Fibroblast of villous mesenchyme (primary cell): ENCODE measurements at regions not wholly inside any gene's neighbourhood (a gene's known extent, or its start where the extent isn't known, plus 50 kb on each side); places are given as distances from the start of the nearest gene placed in this dataset.

Experiments
- DNase-seq: peaks from one replicate; pipeline ENCODE4 v3.0.0-alpha.2; 2010; ENCODE audit warnings: low read depth
- H3K4me3 ChIP-seq: 2 replicates; pipeline ENCODE4 v1.5.1; 2011; ENCODE audit warnings: low read depth, mild to moderate bottlenecking, low read length
- TF ChIP-seq, protein P1 (sequence below): IDR thresholded peaks from 2 replicates; pipeline ENCODE4 v1.5.1; 2012; ENCODE audit warnings: low read depth, mild to moderate bottlenecking, low read length; ENCODE audit not compliant: insufficient read depth

DNA sequence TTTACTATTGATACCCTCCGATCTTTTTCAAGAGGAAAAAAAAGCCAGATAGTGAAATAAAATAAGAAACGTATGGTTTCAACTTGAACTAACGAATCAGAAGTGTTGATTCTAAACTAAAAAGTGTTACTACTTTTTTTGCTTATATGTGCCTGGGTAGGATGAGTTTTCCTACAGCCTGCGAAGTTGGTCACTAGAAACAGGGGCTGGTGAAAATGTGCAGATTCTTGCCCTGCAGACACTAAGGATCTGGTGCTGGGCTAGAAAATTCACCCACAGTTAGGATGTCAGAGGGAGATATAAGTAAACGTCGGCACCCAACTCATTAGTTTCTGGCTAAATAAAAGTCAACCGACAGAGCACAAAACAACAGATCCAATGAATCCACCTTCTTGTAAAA is 298.7 kb upstream of the NFE2L3 start:
- TF ChIP-seq, protein P1, sequence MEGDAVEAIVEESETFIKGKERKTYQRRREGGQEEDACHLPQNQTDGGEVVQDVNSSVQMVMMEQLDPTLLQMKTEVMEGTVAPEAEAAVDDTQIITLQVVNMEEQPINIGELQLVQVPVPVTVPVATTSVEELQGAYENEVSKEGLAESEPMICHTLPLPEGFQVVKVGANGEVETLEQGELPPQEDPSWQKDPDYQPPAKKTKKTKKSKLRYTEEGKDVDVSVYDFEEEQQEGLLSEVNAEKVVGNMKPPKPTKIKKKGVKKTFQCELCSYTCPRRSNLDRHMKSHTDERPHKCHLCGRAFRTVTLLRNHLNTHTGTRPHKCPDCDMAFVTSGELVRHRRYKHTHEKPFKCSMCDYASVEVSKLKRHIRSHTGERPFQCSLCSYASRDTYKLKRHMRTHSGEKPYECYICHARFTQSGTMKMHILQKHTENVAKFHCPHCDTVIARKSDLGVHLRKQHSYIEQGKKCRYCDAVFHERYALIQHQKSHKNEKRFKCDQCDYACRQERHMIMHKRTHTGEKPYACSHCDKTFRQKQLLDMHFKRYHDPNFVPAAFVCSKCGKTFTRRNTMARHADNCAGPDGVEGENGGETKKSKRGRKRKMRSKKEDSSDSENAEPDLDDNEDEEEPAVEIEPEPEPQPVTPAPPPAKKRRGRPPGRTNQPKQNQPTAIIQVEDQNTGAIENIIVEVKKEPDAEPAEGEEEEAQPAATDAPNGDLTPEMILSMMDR = no peak
- no peak overlapping the region for H3K4me3 ChIP-seq
- DNase-seq = no peak

DNA sequence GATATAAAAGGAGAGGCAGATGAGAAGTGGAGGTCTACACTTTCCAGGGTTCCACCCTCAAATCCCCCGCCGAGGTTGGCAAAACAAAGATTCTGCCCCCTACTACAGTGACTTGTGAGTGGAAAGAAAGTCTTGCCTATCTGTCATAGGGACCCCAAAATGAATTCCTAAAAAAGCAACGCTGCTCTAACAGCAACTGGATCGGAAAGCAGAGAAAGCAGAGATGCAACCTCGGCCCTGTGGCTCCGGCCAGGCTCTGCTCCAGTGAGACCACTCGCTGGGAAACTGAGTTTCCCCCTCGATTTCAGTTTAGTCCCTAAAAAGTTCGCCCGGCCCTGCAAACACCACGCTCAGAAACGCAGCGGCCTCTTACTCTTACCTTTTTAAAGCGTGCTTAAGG is 297.9 kb upstream of the NFE2L3 start:
- TF ChIP-seq, protein P1 = no peak
- DNase-seq = no peak
- no peak overlapping the region for H3K4me3 ChIP-seq

DNA sequence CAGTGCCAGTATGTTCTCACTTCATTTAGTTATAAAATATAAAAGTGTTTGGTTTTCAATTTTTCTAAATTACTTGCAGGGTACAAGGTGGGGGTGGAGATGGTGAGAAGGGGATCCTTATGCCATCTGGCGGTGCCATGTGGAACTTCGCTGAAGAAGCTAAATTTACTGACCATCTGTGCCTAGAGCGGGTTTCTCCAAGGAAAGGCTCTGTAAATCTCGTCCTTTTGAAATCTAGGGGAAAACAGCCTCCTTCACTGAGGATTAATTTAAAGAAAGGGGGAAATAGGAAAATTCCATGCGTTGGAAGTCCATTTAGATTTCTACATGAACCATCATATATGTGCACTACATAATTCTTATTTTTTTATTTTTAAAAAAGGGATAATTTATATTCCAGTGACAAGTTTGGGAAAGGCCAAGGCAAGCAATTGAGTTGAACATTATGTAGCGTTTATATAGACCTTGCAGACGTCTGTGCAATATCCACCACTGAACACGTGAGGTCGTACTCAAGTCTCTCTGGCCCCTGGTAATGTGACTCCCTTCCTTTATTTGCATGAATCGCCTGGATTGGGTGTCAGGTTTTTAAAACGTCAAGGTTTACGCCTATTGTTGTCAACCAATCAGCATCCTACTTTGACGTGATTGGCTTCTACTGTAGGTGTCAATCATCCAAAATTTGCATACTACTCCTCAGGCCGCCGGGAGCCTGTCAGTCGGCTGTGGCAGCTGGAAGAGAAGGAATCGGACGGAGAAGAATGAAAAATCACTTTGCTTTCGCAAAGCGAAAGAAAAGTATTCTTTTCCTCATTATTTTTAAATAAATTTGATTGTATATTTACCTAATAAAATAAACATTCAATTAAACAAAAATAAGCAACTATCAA is 297.1 kb upstream of the NFE2L3 start:
- DNase-seq = peak; percentile 96
- H3K4me3 ChIP-seq = peak overlapping the region; percentile 10
- TF ChIP-seq, protein P1 = peak; percentile 76

DNA sequence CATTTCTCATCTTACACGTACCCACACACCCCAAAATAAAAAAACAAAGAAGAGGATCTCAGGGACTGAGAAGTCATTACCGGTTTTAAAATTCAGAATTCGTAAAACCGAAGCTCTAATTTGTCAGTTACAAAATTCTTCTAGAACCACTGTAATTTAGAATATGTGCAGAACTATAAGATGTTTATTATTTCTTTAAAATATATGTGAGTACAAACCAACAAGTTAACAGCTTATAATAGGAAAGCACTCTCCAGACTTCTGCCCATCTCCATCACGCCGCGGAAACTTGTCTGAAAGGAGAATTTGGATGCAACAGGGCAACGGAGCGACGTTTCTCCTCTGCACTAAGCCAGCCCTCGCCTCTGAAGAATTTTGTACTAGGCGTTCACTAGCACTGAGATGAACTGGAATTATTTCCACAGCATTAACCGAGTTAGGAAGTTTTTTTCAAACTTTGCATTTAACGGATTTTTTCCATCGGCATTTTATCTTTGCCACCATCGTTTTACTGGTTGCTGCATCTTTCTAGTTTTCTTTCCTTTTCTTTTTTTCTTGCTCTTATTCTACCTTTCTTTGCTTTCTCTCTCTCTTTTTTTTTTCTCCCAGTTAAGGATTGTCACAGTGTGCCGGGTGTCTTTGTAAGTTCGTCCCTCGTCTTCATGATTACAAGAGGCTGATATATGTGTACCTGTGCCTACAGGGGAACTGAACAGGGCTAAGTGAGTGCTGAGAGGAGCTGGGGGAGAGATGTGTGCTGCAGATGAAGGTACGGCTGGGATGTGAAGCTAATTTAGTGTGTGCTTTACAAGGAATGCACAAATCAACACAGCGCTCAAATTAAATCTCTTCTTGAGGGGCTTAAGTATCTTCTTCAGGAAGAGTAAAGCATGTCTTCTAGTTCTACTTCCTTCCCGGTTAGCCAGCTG is 295.9 kb upstream of the NFE2L3 start:
- TF ChIP-seq, protein P1 = no peak
- peak; percentile 54 for DNase-seq

DNA sequence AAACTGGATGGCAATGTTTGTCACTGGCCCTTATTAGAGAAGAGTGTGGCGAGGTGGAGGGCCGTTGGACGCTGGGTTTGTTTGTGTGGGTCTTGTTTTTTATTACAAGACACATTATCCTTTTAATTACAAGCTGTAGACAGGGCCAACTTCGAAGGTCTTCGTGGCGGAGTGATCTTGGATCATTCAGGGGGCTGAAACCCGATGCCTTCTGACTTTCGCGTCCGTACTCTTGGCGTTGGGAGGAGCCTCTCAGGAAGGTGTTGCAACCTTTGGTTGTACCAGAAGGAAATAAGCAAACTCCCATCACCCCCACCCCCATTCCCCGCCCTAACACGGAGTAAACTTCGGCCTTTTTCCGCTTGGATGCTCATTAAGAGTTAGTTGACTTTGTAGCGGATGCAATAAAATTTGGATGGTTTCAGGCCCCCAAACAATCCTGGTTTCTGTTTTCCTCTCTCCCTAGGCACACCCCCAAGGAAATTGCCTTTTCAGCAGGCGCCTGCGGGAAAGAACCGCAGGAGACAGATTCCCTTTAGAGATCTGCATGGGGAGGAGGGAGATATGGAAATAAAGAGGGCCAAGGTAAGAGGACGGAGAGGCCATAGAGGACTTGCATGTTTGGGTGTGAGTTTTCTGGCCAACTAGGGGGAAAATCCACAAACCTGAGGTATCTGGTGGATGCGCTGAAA is 294.5 kb upstream of the NFE2L3 start:
- TF ChIP-seq, protein P1 = no peak
- peak overlapping the region; percentile 57 for H3K4me3 ChIP-seq
- peak; percentile 78 for DNase-seq

More for the DNA sequence above, 295.9 kb upstream of the NFE2L3 start:
- peak overlapping the region; percentile 57 for H3K4me3 ChIP-seq

DNA sequence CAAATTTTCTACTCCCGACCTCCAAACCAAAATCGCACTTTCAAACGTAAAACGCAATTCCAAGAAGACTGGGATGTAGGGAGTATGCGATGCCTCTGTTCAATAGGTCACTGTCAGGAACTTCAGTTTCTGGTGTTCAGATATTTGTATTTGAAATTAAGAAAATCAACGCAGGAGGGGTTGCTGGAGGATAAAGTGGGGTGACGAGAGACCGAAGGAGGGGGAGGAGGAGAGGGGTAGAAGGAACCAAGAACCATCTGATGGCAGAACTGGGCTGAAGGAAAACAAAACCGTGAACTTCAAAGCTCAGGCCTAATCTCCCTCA is 293.8 kb upstream of the NFE2L3 start:
- H3K4me3 ChIP-seq = no peak overlapping the region
- TF ChIP-seq, protein P1 = no peak
- no peak for DNase-seq
